ENCODE measurements at regions not wholly inside any gene's neighbourhood (a gene's known extent, or its start where the extent isn't known, plus 50 kb on each side); places are given as distances from the start of the nearest gene placed in this dataset.

DNA sequence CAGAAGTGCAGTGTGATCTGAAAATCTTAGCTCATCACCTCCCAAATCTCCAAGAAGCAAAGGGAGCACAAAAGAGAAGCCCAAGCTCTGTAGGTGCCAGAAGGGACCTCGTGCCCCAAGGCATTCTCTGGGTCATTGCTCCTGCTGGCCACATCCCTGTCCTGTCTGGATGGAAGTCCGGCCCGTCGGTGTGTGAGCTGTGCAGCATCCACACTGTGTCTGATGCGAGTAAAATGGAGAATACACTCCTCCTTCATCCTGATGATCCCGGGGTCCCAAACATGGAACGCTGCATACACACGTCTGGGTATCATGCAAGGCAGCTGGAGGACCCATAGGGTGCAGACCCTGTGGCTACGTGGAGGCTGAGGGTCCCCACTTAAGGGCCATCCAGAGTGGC lies 851.4 kb downstream of the GALR1 start:
- TF ChIP-seq POLR2A (IDR thresholded peaks at IDR 0.05; ENCODE audit: low read depth, low read length) (no peak), POLR2AphosphoS5 (IDR thresholded peaks at IDR 0.05; ENCODE audit: low read depth, low read length) (no peak), TAF1 (IDR thresholded peaks at IDR 0.05; ENCODE audit: borderline replicate concordance, low read depth, low read length) (no peak)

All from GM12892 (cell line).